Heart left ventricle (tissue), 13 donors: ENCODE measurements at regions not wholly inside any gene's neighbourhood (a gene's known extent, or its start where the extent isn't known, plus 50 kb on each side); places are given as distances from the start of the nearest gene placed in this dataset.

Source experiments
- POLR2A ChIP-seq, 2 donors: fragments of 450-650 bp; IDR thresholded peaks; one replicate each; pipeline ENCODE4 v1.6.1; 2017; ENCODE audit warnings: antibody characterized with exemption in 2 of 2, mild to moderate bottlenecking in 2 of 2, moderate library complexity in 2 of 2
- TF ChIP-seq, protein P1 (sequence below), 12 donors: fragments of 200-600 bp; sonication (generic) in 4 of 12; IDR thresholded peaks; one replicate each; pipeline versions ENCODE4 v1.5.0 to v1.8.0; 2018 to 2022; ENCODE audit warnings: antibody characterized with exemption in 12 of 12, mild to moderate bottlenecking in 5 of 12
- donor health status: ischemic (EF 13 %, LVEDD 7.1; RV severe dilation, severe dysfunction).
- donor health status: DM: no; HTN: yes; CAD: no.
- donor health status: DM: no; HTN: no; CAD: no.
- donor health status: ischemic (EF 25% LVEDD 6.9; RV normal size, moderate dysfunction).
- donor health status: ischemic (EF 25% LVEDD 5.7; RV mildly dilated, moderate dysfunction).
- donor health status: ischemic (EF 35%, LVEDD 5.7; RV mildly dilated, moderate dysfunction).
- donor health status: nonischemic (EF 11% LVEDD 7.7; RV severe dilation, severe dysfunction).
- donor health status: DM: yes; HTN: yes; CAD: no.
- donor health status: PGD.
- donor health status: ischemic (EF 29% LVEDD 5.4; RV normal size, mild dysfunction).
- donor health status: nonischemic (EF 23%, LVEDD 6.1; RV moderate dilation, normal function).

DNA sequence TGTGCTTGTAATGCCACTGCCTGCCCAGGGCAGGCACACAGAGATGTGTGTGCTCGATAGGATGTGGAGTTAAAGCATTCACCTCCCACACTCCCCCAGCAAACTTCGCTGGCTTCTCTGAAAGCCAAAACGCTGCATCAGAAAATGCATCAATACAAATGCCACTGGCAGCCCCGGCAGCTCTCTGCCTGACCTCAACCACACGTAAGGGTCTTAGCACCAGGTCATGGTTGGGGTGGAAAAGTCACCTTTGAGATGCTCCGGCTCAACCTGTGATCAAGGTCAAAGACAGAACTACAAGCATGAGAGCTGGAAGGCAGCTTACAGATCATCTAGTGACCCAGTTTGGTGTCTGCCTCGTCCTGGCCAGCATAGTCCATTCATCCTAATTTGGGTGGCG, 114.4 kb upstream of the NANOS1 start:
- TF ChIP-seq, protein P1, sequence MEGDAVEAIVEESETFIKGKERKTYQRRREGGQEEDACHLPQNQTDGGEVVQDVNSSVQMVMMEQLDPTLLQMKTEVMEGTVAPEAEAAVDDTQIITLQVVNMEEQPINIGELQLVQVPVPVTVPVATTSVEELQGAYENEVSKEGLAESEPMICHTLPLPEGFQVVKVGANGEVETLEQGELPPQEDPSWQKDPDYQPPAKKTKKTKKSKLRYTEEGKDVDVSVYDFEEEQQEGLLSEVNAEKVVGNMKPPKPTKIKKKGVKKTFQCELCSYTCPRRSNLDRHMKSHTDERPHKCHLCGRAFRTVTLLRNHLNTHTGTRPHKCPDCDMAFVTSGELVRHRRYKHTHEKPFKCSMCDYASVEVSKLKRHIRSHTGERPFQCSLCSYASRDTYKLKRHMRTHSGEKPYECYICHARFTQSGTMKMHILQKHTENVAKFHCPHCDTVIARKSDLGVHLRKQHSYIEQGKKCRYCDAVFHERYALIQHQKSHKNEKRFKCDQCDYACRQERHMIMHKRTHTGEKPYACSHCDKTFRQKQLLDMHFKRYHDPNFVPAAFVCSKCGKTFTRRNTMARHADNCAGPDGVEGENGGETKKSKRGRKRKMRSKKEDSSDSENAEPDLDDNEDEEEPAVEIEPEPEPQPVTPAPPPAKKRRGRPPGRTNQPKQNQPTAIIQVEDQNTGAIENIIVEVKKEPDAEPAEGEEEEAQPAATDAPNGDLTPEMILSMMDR (IDR thresholded peaks at IDR 0.05), result no peak
- TF ChIP-seq POLR2A (IDR thresholded peaks at IDR 0.05), result no peak
